Progenitor cell of endocrine pancreas (in vitro differentiated cells): ENCODE measurements at regions not wholly inside any gene's neighbourhood (a gene's known extent, or its start where the extent isn't known, plus 50 kb on each side); places are given as distances from the start of the nearest gene placed in this dataset.
"Not testable (repeated sequence)": the region's sequence is repeated elsewhere in the genome, so short reads cannot be mapped to it uniquely, and the experiment has no call there.

Experiments
- DNase-seq: peaks from one replicate; pipeline ENCODE4 v3.0.0; 2021; ENCODE audit warnings: low spot score; ENCODE audit not compliant: unreplicated experiment
- H3K27ac Mint-ChIP-seq: 2 replicates; pipeline ENCODE4 v1.8.0; 2021; ENCODE audit warnings: mild to moderate bottlenecking, moderate library complexity, mixed read lengths
- H3K27me3 Mint-ChIP-seq: 2 replicates; pipeline ENCODE4 v1.8.0; 2021; ENCODE audit warnings: mixed read lengths
- H3K36me3 Mint-ChIP-seq: 2 replicates; pipeline ENCODE4 v1.8.0; 2022; ENCODE audit warnings: mixed read lengths; ENCODE audit not compliant: insufficient read depth
- H3K4me1 Mint-ChIP-seq: 2 replicates; pipeline ENCODE4 v1.8.0; 2021; ENCODE audit warnings: low read depth, mixed read lengths
- H3K4me3 Mint-ChIP-seq: 2 replicates; pipeline ENCODE4 v1.8.0; 2021; ENCODE audit warnings: low read depth, mild to moderate bottlenecking, moderate library complexity, mixed read lengths
- H3K9me3 Mint-ChIP-seq: 2 replicates; pipeline ENCODE4 v1.8.0; 2021; ENCODE audit warnings: low read depth, mixed read lengths
- TF ChIP-seq, protein P1 (sequence below): fragments of 200-600 bp; sonication (generic); IDR thresholded peaks from one replicate; pipeline ENCODE4 v1.5.0; 2021; ENCODE audit warnings: antibody characterized with exemption, mild to moderate bottlenecking; ENCODE audit not compliant: unreplicated experiment

DNA sequence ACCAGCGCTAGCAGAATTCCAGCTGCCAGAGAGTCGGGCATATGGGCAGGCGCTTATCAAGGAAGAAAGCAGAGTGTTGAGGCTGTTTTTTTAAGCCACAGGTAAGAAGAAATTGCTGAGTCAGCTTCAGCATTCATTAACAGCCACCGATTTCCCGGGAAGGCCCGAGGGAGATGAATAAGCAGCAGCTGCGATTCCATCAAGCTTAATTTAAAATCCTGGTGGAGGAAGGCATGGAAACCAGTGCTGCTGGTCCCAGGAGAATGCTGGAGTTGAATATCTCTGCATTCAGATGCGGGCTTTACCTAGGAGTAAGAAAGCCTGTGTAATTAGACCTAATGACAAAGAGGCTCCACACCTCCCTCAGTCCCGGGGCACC lies 168.8 kb downstream of the BRD1 start:
- Mint-ChIP-seq H3K9me3 (no peaks in the 10 kb centered on the region), H3K27ac (no peak overlapping the region), H3K27me3 (peaks cover 33% of the 10 kb centered on the region), H3K36me3 (no peaks in the 10 kb centered on the region), H3K4me3 (no peak overlapping the region), H3K4me1 (peaks cover 2% of the 10 kb centered on the region)
- DNase-seq, result peak; percentile 5
- TF ChIP-seq, protein P1, sequence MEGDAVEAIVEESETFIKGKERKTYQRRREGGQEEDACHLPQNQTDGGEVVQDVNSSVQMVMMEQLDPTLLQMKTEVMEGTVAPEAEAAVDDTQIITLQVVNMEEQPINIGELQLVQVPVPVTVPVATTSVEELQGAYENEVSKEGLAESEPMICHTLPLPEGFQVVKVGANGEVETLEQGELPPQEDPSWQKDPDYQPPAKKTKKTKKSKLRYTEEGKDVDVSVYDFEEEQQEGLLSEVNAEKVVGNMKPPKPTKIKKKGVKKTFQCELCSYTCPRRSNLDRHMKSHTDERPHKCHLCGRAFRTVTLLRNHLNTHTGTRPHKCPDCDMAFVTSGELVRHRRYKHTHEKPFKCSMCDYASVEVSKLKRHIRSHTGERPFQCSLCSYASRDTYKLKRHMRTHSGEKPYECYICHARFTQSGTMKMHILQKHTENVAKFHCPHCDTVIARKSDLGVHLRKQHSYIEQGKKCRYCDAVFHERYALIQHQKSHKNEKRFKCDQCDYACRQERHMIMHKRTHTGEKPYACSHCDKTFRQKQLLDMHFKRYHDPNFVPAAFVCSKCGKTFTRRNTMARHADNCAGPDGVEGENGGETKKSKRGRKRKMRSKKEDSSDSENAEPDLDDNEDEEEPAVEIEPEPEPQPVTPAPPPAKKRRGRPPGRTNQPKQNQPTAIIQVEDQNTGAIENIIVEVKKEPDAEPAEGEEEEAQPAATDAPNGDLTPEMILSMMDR, result no peak

DNA sequence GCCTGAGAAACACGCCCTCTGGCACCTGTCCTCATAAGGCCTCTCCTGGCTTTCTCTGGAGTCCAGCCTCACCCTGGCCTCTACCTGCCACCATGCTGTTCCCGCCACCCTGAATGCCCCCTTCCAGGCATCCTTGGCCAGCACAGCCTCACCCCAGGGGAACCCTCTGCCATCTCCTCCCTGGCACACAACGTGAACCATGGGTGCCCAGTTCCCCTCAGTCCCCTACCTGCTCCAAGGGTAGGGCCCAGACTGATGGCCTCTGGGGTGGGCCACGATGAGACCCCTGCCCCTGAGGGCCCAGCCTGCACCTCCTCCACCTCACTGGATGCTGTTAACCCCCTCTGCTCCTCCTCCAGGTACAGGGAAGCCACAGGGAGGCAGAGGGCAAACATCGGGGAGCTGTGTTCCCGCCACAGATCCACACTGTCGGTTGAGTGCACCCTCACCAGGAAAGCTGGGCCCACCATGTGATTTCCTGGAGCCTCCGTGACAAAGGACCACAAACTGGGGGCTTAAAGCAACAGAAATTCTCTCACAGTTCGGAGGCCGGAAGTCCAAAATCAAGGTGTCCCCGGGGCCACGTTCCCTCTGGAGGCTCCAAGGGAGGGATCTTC lies 169.6 kb downstream of the BRD1 start:
- DNase-seq, result no peak
- Mint-ChIP-seq H3K27me3 (peaks cover 29% of the 10 kb centered on the region), H3K4me3 (no peak overlapping the region), H3K27ac (no peak overlapping the region), H3K36me3 (no peaks in the 10 kb centered on the region), H3K4me1 (peaks cover 2% of the 10 kb centered on the region), H3K9me3 (no peaks in the 10 kb centered on the region)
- TF ChIP-seq, protein P1, result no peak

DNA sequence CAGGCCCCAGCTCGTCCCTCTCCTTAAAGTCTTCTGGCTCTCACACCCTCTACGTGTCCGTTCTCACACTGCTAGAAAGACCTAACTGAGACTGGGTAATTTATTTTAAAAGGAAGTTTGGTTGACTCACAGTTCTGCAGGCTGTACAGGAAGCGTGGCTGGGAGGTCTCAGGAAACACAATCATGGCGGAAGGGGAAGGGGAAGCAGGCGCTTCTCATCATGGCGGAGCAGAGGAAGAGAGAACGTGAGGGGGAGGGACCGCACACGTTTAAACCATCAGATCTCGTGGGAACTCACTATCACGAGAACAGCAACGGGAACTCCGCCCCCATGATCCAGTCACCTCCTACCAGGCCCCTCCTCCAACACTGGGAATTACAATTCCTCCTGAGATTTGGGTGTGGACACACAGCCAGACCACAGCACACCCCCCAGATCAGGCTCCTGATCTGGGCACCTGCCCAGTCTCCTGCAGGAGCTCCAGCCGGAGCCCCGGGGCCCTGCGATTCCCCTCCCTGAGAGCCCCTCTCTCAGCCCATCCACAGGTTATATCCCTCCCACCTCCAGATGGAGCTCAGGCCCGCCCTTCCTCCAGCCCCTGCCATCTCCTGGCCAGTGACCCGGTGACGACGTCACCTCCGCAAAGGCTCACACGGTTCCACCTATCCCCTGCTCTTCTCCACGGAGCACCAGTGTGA lies 170.2 kb downstream of the BRD1 start:
- H3K4me3 Mint-ChIP-seq, result no peak overlapping the region
- H3K27me3 Mint-ChIP-seq, result peaks cover 25% of the 10 kb centered on the region
- no peak overlapping the region for H3K27ac Mint-ChIP-seq
- H3K9me3 Mint-ChIP-seq, result no peaks in the 10 kb centered on the region
- TF ChIP-seq, protein P1, result no peak
- H3K4me1 Mint-ChIP-seq, result peaks cover 2% of the 10 kb centered on the region
- H3K36me3 Mint-ChIP-seq, result no peaks in the 10 kb centered on the region
- DNase-seq, result no peak

DNA sequence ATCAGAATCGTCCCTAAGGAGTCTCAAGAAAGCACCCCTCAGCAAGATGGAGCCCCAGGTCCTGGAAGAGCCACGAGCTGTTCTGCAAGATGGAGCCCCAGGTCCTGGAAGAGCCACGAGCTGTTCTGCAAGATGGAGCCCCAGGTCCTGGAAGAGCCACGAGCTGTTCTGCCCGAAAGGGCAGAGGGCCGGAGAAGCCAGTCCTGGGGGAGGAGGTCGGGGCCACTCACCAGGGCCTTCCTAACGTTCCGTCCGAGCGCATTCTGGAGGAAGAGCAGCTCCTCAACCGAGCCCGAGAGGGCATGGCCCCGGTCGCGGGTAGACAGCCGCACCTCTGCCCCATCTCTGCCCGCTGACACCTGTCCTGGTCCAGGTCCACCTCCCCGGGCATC lies 170.8 kb downstream of the BRD1 start:
- not testable (repeated sequence) for H3K36me3 Mint-ChIP-seq, H3K27ac Mint-ChIP-seq, H3K4me1 Mint-ChIP-seq

DNA sequence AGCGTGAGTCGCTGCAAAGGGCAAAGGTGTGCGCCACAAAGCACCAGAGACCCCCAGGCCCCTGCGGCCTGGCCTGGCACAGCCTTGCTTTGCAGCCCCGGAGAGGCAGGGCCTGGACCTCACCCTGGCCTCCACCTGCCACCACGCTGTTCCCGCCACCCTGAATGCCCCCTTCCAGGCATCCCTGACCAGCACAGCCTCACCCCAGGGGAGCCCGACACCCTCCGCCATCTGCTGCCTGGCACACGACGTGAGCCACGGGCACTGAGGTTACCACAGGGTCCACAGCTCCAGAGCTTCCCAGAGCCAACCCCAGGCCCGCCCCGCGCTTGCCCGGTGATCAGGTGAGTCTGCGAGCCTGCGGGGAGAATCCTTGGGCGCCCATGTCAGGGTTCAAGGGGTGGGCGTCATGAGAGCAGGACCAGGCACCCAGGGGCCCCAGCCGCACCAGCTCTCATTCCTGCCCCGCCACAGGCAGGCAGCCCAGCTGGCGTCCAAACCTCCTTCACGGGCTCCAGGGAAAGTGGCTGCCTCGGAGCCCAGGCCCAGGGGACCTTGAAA lies 171.3 kb downstream of the BRD1 start:
- Mint-ChIP-seq H3K27ac (no peak overlapping the region), H3K4me3 (no peak overlapping the region), H3K4me1 (peaks cover 2% of the 10 kb centered on the region), H3K9me3 (no peaks in the 10 kb centered on the region), H3K27me3 (peaks cover 29% of the 10 kb centered on the region), H3K36me3 (no peaks in the 10 kb centered on the region)
- no peak for DNase-seq
- TF ChIP-seq, protein P1, result no peak

More for the DNA sequence above, 170.8 kb downstream of the BRD1 start:
- peaks cover 29% of the 10 kb centered on the region for H3K27me3 Mint-ChIP-seq
- not testable (repeated sequence) for DNase-seq, H3K9me3 Mint-ChIP-seq, H3K4me3 Mint-ChIP-seq
